Endothelial cell of umbilical vein (primary cell): ENCODE measurements at regions not wholly inside any gene's neighbourhood (a gene's known extent, or its start where the extent isn't known, plus 50 kb on each side); places are given as distances from the start of the nearest gene placed in this dataset.

Source experiments
- BruUV-seq: library from RNA; stranded (reverse); fragments of 400-500 nt; replicated peaks from 2 replicates; lab custom pipeline; 2021; lab: Mats Ljungman, UMichigan
- CTCF ChIA-PET: fragments of 300-600, 350-600 bp; sonication (Branson Sonifier 250); formaldehyde crosslinking; loops from one replicate; lab custom pipeline; 2021; ENCODE audit warnings: antibody characterized with exemption, inconsistent platforms; lab: Charles Lee
- POLR2A ChIA-PET: fragments of 300-600, 350-600 bp; sonication (Branson Sonifier 250); formaldehyde crosslinking; loops from one replicate; lab custom pipeline; 2021; ENCODE audit warnings: antibody characterized with exemption, inconsistent platforms; lab: Charles Lee
- DNase-seq: peaks from one replicate; pipeline ENCODE4 v3.0.0-alpha.2; 2011; ENCODE audit warnings: low read depth, low spot score
- FAIRE-seq: peaks from 2 replicates; lab custom pipeline; 2011; peaks lifted over from hg19 to GRCh38; lab: Jason Lieb, UNC
- H2AFZ ChIP-seq: 2 replicates; pipeline ENCODE4 v1.6.0; 2012; ENCODE audit warnings: low read depth, low read length, control low read depth, inconsistent platforms
- H3K27ac ChIP-seq: 2 replicates; pipeline ENCODE4 v1.5.1; 2011; ENCODE audit warnings: low read depth, mild to moderate bottlenecking, control low read depth, low read length, moderate library complexity; ENCODE audit not compliant: insufficient read depth
- H3K27me3 ChIP-seq, 2 experiments: 2 replicates each; pipeline versions ENCODE4 v1.6.0 to v1.6.1; 2011; ENCODE audit warnings: low read length in 2 of 2, mixed read lengths in 1 of 2; ENCODE audit not compliant: control insufficient read depth in 2 of 2, insufficient read depth in 2 of 2
- H3K36me3 ChIP-seq, 2 experiments: 2 replicates in 1 of 2; 3 replicates in 1 of 2; pipeline ENCODE4 v1.5.1; 2011; ENCODE audit warnings: low read length in 2 of 2, mild to moderate bottlenecking in 1 of 2, moderate library complexity in 1 of 2; ENCODE audit not compliant: control insufficient read depth in 2 of 2, insufficient read depth in 2 of 2; ENCODE audit errors: extremely low read depth in 1 of 2
- H3K4me1 ChIP-seq: 3 replicates; pipeline ENCODE4 v1.5.1; 2011; ENCODE audit warnings: mild to moderate bottlenecking, low read length; ENCODE audit not compliant: control insufficient read depth, insufficient read depth; ENCODE audit errors: extremely low read depth
- H3K4me2 ChIP-seq: 2 replicates; pipeline ENCODE4 v1.6.1; 2011; ENCODE audit warnings: low read length, control low read depth, mixed read lengths; ENCODE audit not compliant: insufficient read depth
- H3K4me3 ChIP-seq, 3 experiments: fragments of 200-600 bp in 1 of 3; sonication (generic), shearing (Covaris generic) in 1 of 3; replicated peaks in 1 of 3; 2 replicates each; pipeline ENCODE4 v1.5.1; 2011 to 2016; ENCODE audit warnings: control low read depth in 3 of 3, low read length in 3 of 3, mild to moderate bottlenecking in 2 of 3, inconsistent platforms in 1 of 3, low read depth in 1 of 3, moderate library complexity in 1 of 3; ENCODE audit not compliant: insufficient read depth in 1 of 3
- H3K79me2 ChIP-seq: 2 replicates; pipeline ENCODE4 v1.6.0; 2012; ENCODE audit warnings: low read length, inconsistent platforms; ENCODE audit not compliant: control insufficient read depth, insufficient read depth
- H3K9ac ChIP-seq: replicated peaks from 2 replicates; pipeline ENCODE3; 2011; ENCODE audit warnings: low read length, control low read depth; ENCODE audit not compliant: insufficient read depth; ENCODE audit errors: extremely low read depth
- H3K9me1 ChIP-seq: replicated peaks from 3 replicates; pipeline ENCODE4 v1.6.0; 2011; ENCODE audit warnings: mild to moderate bottlenecking, low read length; ENCODE audit not compliant: control insufficient read depth, insufficient read depth; ENCODE audit errors: extremely low read depth
- H3K9me3 ChIP-seq: replicated peaks from 2 replicates; pipeline ENCODE4 v1.5.1; 2012; ENCODE audit warnings: low read length, inconsistent platforms; ENCODE audit not compliant: control insufficient read depth, insufficient read depth
- H4K20me1 ChIP-seq: replicated peaks from 2 replicates; pipeline ENCODE3; 2011; ENCODE audit warnings: mild to moderate bottlenecking, low read length; ENCODE audit not compliant: control insufficient read depth, insufficient read depth; ENCODE audit errors: extremely low read depth
- CTCF ChIP-seq, 2 donors: IDR thresholded peaks; 1 replicate in 1 of 2; 2 replicates in 1 of 2; pipeline ENCODE4 v1.5.1; 2011; ENCODE audit warnings: low read length in 2 of 2, mild to moderate bottlenecking in 2 of 2, moderate library complexity in 2 of 2, control low read depth in 1 of 2, inconsistent platforms in 1 of 2, low read depth in 1 of 2; ENCODE audit not compliant: insufficient read depth in 1 of 2; ENCODE audit errors: extremely low read depth in 1 of 2
- EZH2 ChIP-seq: IDR thresholded peaks from 2 replicates; pipeline ENCODE4 v1.6.1; 2012; ENCODE audit warnings: borderline replicate concordance, low read depth, mild to moderate bottlenecking, moderate library complexity, low read length, inconsistent platforms; ENCODE audit not compliant: severe bottlenecking
- FOS ChIP-seq: IDR thresholded peaks from 2 replicates; pipeline ENCODE4 v1.6.1; 2011; ENCODE audit warnings: mild to moderate bottlenecking, low read length, moderate library complexity, borderline replicate concordance; ENCODE audit not compliant: insufficient read depth
- GATA2 ChIP-seq: IDR thresholded peaks from 2 replicates; pipeline ENCODE4 v1.7.0; 2011; ENCODE audit warnings: low read depth, mild to moderate bottlenecking, moderate library complexity, mixed read lengths, low read length; ENCODE audit not compliant: insufficient read length, insufficient read depth
- JUN ChIP-seq: IDR thresholded peaks from 2 replicates; pipeline ENCODE4 v1.6.1; 2011; ENCODE audit warnings: borderline replicate concordance, low read depth; ENCODE audit not compliant: insufficient read length, insufficient read depth
- MAX ChIP-seq: IDR thresholded peaks from 2 replicates; pipeline ENCODE4 v1.6.1; 2011; ENCODE audit not compliant: insufficient read depth, insufficient read length
- MYC ChIP-seq: IDR thresholded peaks from one replicate; pipeline ENCODE4 v1.6.1; 2011; ENCODE audit warnings: mild to moderate bottlenecking, low read depth, low read length
- POLR2A ChIP-seq: IDR thresholded peaks from 2 replicates; pipeline ENCODE4 v1.6.1; 2012; ENCODE audit warnings: low read depth, mild to moderate bottlenecking, control low read depth, low read length
- POLR2AphosphoS5 ChIP-seq: IDR thresholded peaks from 2 replicates; pipeline ENCODE4 v1.6.1; 2012; ENCODE audit warnings: low read depth, mild to moderate bottlenecking, control low read depth, low read length, moderate library complexity; ENCODE audit not compliant: insufficient read depth
- dilution Hi-C: fragments of 300-500 bp; cut with MboI; formaldehyde crosslinking; loops from one replicate; pipeline ENCODE4 v1.15.0; 2019; ENCODE audit warnings: low sequenced_read_pairs; ENCODE audit not compliant: extremely low pct_ligation_motif_present
- intact Hi-C: fragments of 100-400 bp; cut with micrococcal nuclease; formaldehyde crosslinking; loops from one replicate; pipeline ENCODE4 v1.10.0; 2022

- Histone ChIP-seq H3K9me3 (no peaks in the 10 kb centered on the region), H3K36me3 (no peaks in the 10 kb centered on the region), H2AFZ (no peak overlapping the region), H3K4me1 (no peaks in the 10 kb centered on the region), H3K9ac (no peak overlapping the region), H3K4me2 (no peak overlapping the region), H3K27ac (no peak overlapping the region), H3K79me2 (no peaks in the 10 kb centered on the region), H3K4me3 (no peak overlapping the region), H3K9me1 (no peaks in the 10 kb centered on the region), H3K27me3 (no peaks in the 10 kb centered on the region), H4K20me1 (no peaks in the 10 kb centered on the region)
- intact Hi-C loops = no loop called here
- FAIRE-seq (no peak), DNase-seq (no peak)
- dilution Hi-C loops = no loop called here
- no TSS peak for BruUV-seq
- no peak for TF ChIP-seq MYC
- TF ChIP-seq POLR2A = no peak
- no peak for TF ChIP-seq JUN
- no peak for TF ChIP-seq CTCF (IDR thresholded peaks at IDR 0.05; ENCODE audit: extremely low read depth in 1 of 2, insufficient read depth in 1 of 2, low read depth in 1 of 2, low read length in 2 of 2)
- TF ChIP-seq MAX = no peak
- TF ChIP-seq POLR2AphosphoS5 = no peak
- no peak for TF ChIP-seq EZH2
- no peak for TF ChIP-seq GATA2
- TF ChIP-seq FOS = no peak
- ChIA-PET CTCF (no interaction called here), POLR2A (no interaction called here)
Measured at GRCh38 chr1:5419501-5419900, 572.7 kb downstream of the NPHP4 start.
